GM12892 (cell line): ENCODE measurements at regions not wholly inside any gene's neighbourhood (a gene's known extent, or its start where the extent isn't known, plus 50 kb on each side); places are given as distances from the start of the nearest gene placed in this dataset.

Experiments used
- POLR2A ChIP-seq: IDR thresholded peaks from 2 replicates; pipeline ENCODE4 v1.6.1; 2011; ENCODE audit warnings: low read depth, low read length, control low read depth
- POLR2AphosphoS5 ChIP-seq: IDR thresholded peaks from 2 replicates; pipeline ENCODE4 v1.6.1; 2011; ENCODE audit warnings: low read depth, low read length, control low read depth

- TF ChIP-seq POLR2A = no peak
- no peak for TF ChIP-seq POLR2AphosphoS5
These were observed 425.9 kb upstream of the POM121L12 start for GRCh38 chr7:52609511-52609910.
